HG02623 (cell line): ENCODE measurements at regions not wholly inside any gene's neighbourhood (a gene's known extent, or its start where the extent isn't known, plus 50 kb on each side); places are given as distances from the start of the nearest gene placed in this dataset.
"Not testable (repeated sequence)": the region's sequence is repeated elsewhere in the genome, so short reads cannot be mapped to it uniquely, and the experiment has no call there.

Experiments
- ATAC-seq: cut with Tn5 transposase; IDR thresholded peaks from one replicate; pipeline ENCODE4 v1.9.1; 2021; ENCODE audit warnings: moderate library complexity; ENCODE audit not compliant: unreplicated experiment

DNA sequence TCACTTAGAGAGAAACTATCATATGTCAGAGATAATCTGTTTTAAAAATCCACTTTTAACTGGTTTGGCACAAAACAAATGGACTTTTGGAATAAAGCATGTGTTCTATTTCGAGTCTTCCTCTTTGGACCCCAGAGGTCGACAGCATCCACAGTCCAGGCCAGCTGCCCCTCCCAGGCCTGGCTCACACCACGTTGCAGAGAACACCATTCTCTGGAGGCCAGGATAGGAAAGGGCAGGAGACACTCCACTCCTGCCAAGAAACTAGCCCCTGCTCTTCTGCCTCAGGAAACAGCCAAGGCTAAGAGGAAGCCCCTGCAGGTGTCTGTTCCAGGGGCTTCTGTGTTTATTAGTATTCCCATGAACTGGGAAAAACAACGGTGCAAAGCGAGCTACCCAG is 456.6 kb upstream of the ID2 start:
- no peak for ATAC-seq

- ATAC-seq, result no peak
These were observed 456.1 kb upstream of the ID2 start for GRCh38 chr2:8225798-8226197.

DNA sequence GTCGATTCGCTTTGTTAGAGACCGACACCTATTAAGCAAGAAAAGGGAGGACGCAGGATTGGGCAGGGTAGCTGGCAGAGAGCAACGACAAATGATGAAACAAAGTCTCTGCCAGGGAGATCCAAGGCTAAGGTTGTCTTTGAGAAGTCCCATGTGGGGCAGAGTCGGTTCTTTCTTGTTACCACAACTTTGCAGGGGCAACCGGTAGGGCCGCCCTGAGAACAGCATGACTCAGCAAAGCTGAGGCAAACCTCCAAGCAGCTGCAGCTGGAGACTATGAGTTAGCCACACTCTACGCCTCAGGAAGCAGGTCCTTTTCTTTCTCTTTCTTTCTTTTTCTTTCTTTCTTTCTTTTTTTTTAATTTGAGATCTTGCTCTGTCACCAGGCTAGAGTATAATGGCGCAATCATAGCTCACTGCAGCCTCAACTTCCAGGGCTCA is 452.3 kb upstream of the ID2 start:
- peak; percentile 80 for ATAC-seq

GRCh38 chr2:8230466-8230865 is 451.4 kb upstream of the ID2 start:
- ATAC-seq, result no peak

DNA sequence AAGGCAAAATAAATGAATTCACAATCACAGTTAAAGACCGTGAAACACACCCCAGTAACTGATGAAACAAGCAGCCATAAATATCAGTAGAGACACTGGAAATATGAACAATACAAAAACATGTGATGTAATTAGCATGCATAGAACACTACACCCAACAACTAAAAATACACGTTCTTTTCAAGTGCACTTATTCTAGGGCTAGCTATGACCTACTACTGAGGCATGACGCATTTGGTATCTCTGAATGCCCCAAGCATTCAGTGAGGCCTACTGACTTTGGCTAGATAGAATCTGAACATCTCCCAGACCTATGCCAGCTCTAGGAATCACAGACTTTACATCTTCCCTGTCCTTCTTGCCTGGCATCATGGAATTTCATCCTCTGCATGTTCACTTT is 450.0 kb upstream of the ID2 start:
- no peak for ATAC-seq

- ATAC-seq, result no peak
These were observed 449.0 kb upstream of the ID2 start for GRCh38 chr2:8232871-8233270.

GRCh38 chr2:8234253-8234652 is 447.6 kb upstream of the ID2 start:
- ATAC-seq, result peak; percentile 34

- ATAC-seq, result peak; percentile 89
These were observed 447.0 kb upstream of the ID2 start for GRCh38 chr2:8234757-8235374.

GRCh38 chr2:8235419-8235818 is 446.4 kb upstream of the ID2 start:
- no peak for ATAC-seq

DNA sequence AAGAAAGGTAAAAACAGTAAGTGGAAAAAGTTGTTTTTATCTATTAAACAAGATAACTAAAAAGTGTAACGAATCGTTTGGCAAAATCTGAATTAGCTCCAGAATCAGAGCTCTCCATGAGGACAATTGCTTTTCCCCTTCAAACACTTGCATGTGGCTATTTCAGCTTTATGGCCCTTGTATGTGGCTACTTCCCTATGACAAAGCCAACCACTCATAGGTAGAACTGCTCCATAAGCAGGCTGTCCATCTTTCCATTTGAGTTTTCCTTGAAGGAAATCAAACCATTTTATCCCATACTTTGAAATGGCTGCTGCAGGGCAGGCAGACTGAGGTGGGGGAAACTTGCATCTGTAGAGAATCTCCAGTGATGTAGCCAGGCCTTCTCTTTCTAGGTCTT is 445.5 kb upstream of the ID2 start:
- no peak for ATAC-seq

- ATAC-seq, result no peak
These were observed 443.2 kb upstream of the ID2 start for GRCh38 chr2:8238521-8239230.

GRCh38 chr2:8239531-8240088 is 442.2 kb upstream of the ID2 start:
- no peak for ATAC-seq

- ATAC-seq, result no peak
These were observed 440.5 kb upstream of the ID2 start for GRCh38 chr2:8241317-8241716.

GRCh38 chr2:8242739-8243138 is 439.1 kb upstream of the ID2 start:
- ATAC-seq, result no peak

GRCh38 chr2:8243748-8244400 is 438.0 kb upstream of the ID2 start:
- no peak for ATAC-seq

- no peak for ATAC-seq
These were observed 437.2 kb upstream of the ID2 start for GRCh38 chr2:8244639-8245038.

DNA sequence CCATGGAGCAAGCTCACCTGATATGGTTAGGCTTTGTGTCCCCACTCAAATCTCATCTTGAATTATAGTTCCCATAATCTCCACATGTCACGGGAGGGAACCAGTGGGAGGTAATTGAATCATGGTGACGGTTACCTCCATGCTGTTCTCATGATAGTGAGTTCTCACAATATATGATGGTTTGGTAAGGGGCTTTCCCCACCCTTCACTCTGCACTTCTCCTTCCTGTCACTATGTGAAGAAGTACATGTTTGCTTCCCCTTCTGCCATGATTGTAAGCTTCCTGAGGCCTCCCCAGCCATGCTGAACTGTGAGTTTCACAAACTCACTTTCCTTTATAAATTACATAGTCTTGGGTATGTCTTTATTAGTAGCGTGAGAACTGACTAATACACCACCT is 435.7 kb upstream of the ID2 start:
- no peak for ATAC-seq

GRCh38 chr2:8247905-8248622 is 433.8 kb upstream of the ID2 start:
- no peak for ATAC-seq

DNA sequence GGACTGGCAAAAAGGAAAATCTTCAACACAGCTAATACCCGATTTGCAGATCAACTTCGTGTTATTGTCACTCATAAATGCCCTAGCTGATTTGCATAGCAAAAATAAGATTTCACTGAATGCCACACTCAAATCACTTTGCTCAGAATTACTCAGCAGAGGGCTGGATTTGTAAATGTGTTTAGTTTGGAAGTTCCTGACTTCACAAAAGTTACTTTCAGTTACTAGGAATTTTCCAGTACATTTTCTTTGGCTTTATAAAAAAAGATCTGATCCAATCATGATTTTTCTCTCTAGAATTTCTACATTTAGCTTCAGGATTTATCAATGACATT is 433.3 kb upstream of the ID2 start:
- no peak for ATAC-seq

DNA sequence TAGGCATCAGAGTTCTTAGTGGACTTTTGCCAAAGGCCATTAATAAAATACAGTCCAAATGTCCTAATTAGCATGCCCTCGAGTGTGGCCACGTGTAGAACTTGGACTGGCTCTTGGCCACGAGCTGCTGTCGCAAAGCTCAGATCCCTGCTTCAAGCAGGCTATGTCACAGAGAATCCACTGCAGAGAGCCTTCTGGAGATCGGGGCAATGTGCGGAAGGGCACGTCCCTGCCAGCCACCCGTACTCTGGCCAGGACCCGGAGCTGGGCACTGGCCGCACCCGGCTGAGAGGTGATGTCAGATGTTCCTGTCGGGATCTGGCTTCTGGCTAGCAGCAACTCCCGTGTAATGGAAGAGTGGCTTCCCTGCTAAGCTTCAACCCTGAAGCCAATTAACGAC is 432.7 kb upstream of the ID2 start:
- no peak for ATAC-seq

- no peak for ATAC-seq
These were observed 432.1 kb upstream of the ID2 start for GRCh38 chr2:8249769-8250168.

GRCh38 chr2:8250290-8250689 is 431.6 kb upstream of the ID2 start:
- not testable (repeated sequence) for ATAC-seq
